ENCODE measurements at regions not wholly inside any gene's neighbourhood (a gene's known extent, or its start where the extent isn't known, plus 50 kb on each side); places are given as distances from the start of the nearest gene placed in this dataset.
"Not testable (repeated sequence)": the region's sequence is repeated elsewhere in the genome, so short reads cannot be mapped to it uniquely, and the experiment has no call there.

GRCh38 chr2:90139046-90139445 is 1447.6 kb downstream of the RPIA start:
- TF ChIP-seq CTCF, POLR2A (IDR thresholded peaks at IDR 0.05): not testable (repeated sequence)

Data from esophagus squamous epithelium (tissue), 4 donors.